Neural cell (in vitro differentiated cells): ENCODE measurements at regions not wholly inside any gene's neighbourhood (a gene's known extent, or its start where the extent isn't known, plus 50 kb on each side); places are given as distances from the start of the nearest gene placed in this dataset.

Experiments
- H2AFZ ChIP-seq: fragments of 200-600, 300-800 bp; sonication (generic), shearing (Covaris generic); 2 replicates; pipeline ENCODE4 v1.6.0; 2014; ENCODE audit warnings: low read depth, mild to moderate bottlenecking, antibody characterized with exemption, low read length, moderate library complexity
- H3F3A ChIP-seq: fragments of 200-600 bp; shearing (Covaris generic); 2 replicates; pipeline ENCODE4 v1.6.1; 2016; ENCODE audit warnings: mild to moderate bottlenecking, moderate library complexity, mixed read lengths, antibody characterized with exemption, low read length; ENCODE audit not compliant: insufficient read depth, poor library complexity, severe bottlenecking
- H3K27ac ChIP-seq: fragments of 200-600, 300-800 bp; sonication (generic), shearing (Covaris generic); 2 replicates; pipeline ENCODE4 v1.5.1; 2014; ENCODE audit warnings: mild to moderate bottlenecking, low read length, moderate library complexity
- H3K27me3 ChIP-seq: fragments of 300-800, 200-600 bp; sonication (generic), shearing (Covaris generic); 2 replicates; pipeline ENCODE4 v1.6.0; 2014; ENCODE audit warnings: mild to moderate bottlenecking, low read depth, low read length, moderate library complexity; ENCODE audit not compliant: insufficient read depth
- H3K36me3 ChIP-seq: fragments of 300-800, 200-600 bp; sonication (generic), shearing (Covaris generic); 2 replicates; pipeline ENCODE4 v1.5.1; 2014; ENCODE audit warnings: mild to moderate bottlenecking, antibody characterized with exemption, low read length, moderate library complexity; ENCODE audit not compliant: insufficient read depth
- H3K4me2 ChIP-seq: fragments of 300-800, 200-600 bp; sonication (generic), shearing (Covaris generic); 2 replicates; pipeline ENCODE4 v1.6.0; 2014; ENCODE audit warnings: mild to moderate bottlenecking, low read length
- H3K4me3 ChIP-seq: fragments of 300-800, 200-600 bp; sonication (generic), shearing (Covaris generic); 2 replicates; pipeline ENCODE4 v1.5.1; 2014; ENCODE audit warnings: mild to moderate bottlenecking, low read length, moderate library complexity
- H3K79me2 ChIP-seq: fragments of 200-600 bp; shearing (Covaris generic); replicated peaks from 2 replicates; pipeline ENCODE4 v1.6.0; 2014; ENCODE audit warnings: mild to moderate bottlenecking, low read length, moderate library complexity; ENCODE audit not compliant: insufficient read depth
- H3K9ac ChIP-seq: fragments of 300-800, 200-600 bp; sonication (generic), shearing (Covaris generic); 2 replicates; pipeline ENCODE4 v1.6.1; 2016; ENCODE audit warnings: mild to moderate bottlenecking, low read length, mixed read lengths
- H3K9me2 ChIP-seq: fragments of 200-600 bp; shearing (Covaris generic); 2 replicates; pipeline ENCODE4 v1.6.1; 2016; ENCODE audit warnings: mild to moderate bottlenecking, low read length, mixed read lengths; ENCODE audit not compliant: insufficient read depth
- H3K9me3 ChIP-seq: fragments of 200-600, 300-800 bp; sonication (generic), shearing (Covaris generic); 2 replicates; pipeline ENCODE4 v1.6.1; 2016; ENCODE audit warnings: mild to moderate bottlenecking, mixed run types, low read length, moderate library complexity, mixed read lengths
- H4K20me1 ChIP-seq: fragments of 200-600 bp; shearing (Covaris generic); 2 replicates; pipeline ENCODE4 v1.6.1; 2016; ENCODE audit warnings: mild to moderate bottlenecking, mixed run types; ENCODE audit not compliant: insufficient read depth
- CTCF ChIP-seq: fragments of 450-650 bp; IDR thresholded peaks from 2 replicates; pipeline ENCODE4 v1.5.1; 2014; ENCODE audit warnings: antibody characterized with exemption, mild to moderate bottlenecking, moderate library complexity; ENCODE audit not compliant: poor library complexity, severe bottlenecking
- EP300 ChIP-seq: fragments of 450-650 bp; conservative IDR thresholded peaks from 2 replicates; pipeline ENCODE4 v1.6.1; 2014; ENCODE audit warnings: antibody characterized with exemption, mild to moderate bottlenecking, moderate library complexity; ENCODE audit not compliant: poor library complexity, severe bottlenecking
- EZH2 ChIP-seq: fragments of 200-600, 300-800 bp; shearing (Covaris generic), sonication (generic); IDR thresholded peaks from 2 replicates; pipeline ENCODE4 v1.6.1; 2014; ENCODE audit warnings: antibody characterized with exemption, low read length, borderline replicate concordance, mild to moderate bottlenecking; ENCODE audit not compliant: insufficient read depth, poor library complexity, severe bottlenecking
- MXI1 ChIP-seq: fragments of 450-650 bp; conservative IDR thresholded peaks from 2 replicates; pipeline ENCODE4 v1.6.1; 2014; ENCODE audit warnings: antibody characterized with exemption, mild to moderate bottlenecking; ENCODE audit not compliant: poor library complexity, severe bottlenecking
- POLR2AphosphoS5 ChIP-seq: IDR thresholded peaks from 2 replicates; pipeline ENCODE4 v1.6.1; 2012
- RAD21 ChIP-seq: fragments of 450-650 bp; conservative IDR thresholded peaks from 2 replicates; pipeline ENCODE4 v1.6.1; 2014; ENCODE audit warnings: antibody characterized with exemption, mild to moderate bottlenecking, moderate library complexity
- REST ChIP-seq: IDR thresholded peaks from 2 replicates; pipeline ENCODE4 v1.6.1; 2012; ENCODE audit warnings: borderline replicate concordance
- SMC3 ChIP-seq: fragments of 450-650 bp; conservative IDR thresholded peaks from 2 replicates; pipeline ENCODE4 v1.6.1; 2014; ENCODE audit warnings: antibody characterized with exemption, mild to moderate bottlenecking, moderate library complexity; ENCODE audit not compliant: poor library complexity
- TAF1 ChIP-seq: IDR thresholded peaks from 2 replicates; pipeline ENCODE4 v1.6.1; 2012; ENCODE audit warnings: low read depth

GRCh38 chr22:49281467-49282340 is 546.0 kb downstream of the BRD1 start:
- H3F3A ChIP-seq, result no peaks in the 10 kb centered on the region
- H3K36me3 ChIP-seq, result no peaks in the 10 kb centered on the region
- no peaks in the 10 kb centered on the region for H3K9me2 ChIP-seq
- H3K9ac ChIP-seq, result no peak overlapping the region
- no peak overlapping the region for H2AFZ ChIP-seq
- no peaks in the 10 kb centered on the region for H4K20me1 ChIP-seq
- no peaks in the 10 kb centered on the region for H3K9me3 ChIP-seq
- no peak overlapping the region for H3K4me3 ChIP-seq
- H3K27me3 ChIP-seq, result no peaks in the 10 kb centered on the region
- H3K27ac ChIP-seq, result no peak overlapping the region
- TF ChIP-seq EZH2 (no peak), SMC3 (no peak), EP300 (no peak), CTCF (no peak), POLR2AphosphoS5 (no peak), MXI1 (no peak), TAF1 (no peak), RAD21 (no peak), REST (no peak)
- H3K4me2 ChIP-seq, result no peak overlapping the region
- no peaks in the 10 kb centered on the region for H3K79me2 ChIP-seq

- H3K9me2 ChIP-seq, result no peaks in the 10 kb centered on the region
- H3K27me3 ChIP-seq, result no peaks in the 10 kb centered on the region
- no peaks in the 10 kb centered on the region for H3K36me3 ChIP-seq
- H3K9me3 ChIP-seq, result no peaks in the 10 kb centered on the region
- H3F3A ChIP-seq, result no peaks in the 10 kb centered on the region
- H3K4me3 ChIP-seq, result no peak overlapping the region
- no peak overlapping the region for H2AFZ ChIP-seq
- H3K79me2 ChIP-seq, result no peaks in the 10 kb centered on the region
- no peak overlapping the region for H3K27ac ChIP-seq
- TF ChIP-seq TAF1, result no peak
- TF ChIP-seq REST, result no peak
- TF ChIP-seq SMC3, result no peak
- TF ChIP-seq EP300, result no peak
- no peak overlapping the region for H3K9ac ChIP-seq
- no peak overlapping the region for H3K4me2 ChIP-seq
- no peaks in the 10 kb centered on the region for H4K20me1 ChIP-seq
Measured at GRCh38 chr22:49278340-49278739, 549.3 kb downstream of the BRD1 start.
